Retinal pigment epithelial cell (primary cell): ENCODE measurements at regions not wholly inside any gene's neighbourhood (a gene's known extent, or its start where the extent isn't known, plus 50 kb on each side); places are given as distances from the start of the nearest gene placed in this dataset.
"Not testable (repeated sequence)": the region's sequence is repeated elsewhere in the genome, so short reads cannot be mapped to it uniquely, and the experiment has no call there.

ENCODE experiments used
- DNase-seq: peaks from one replicate; pipeline ENCODE4 v3.0.0-alpha.2; 2010; ENCODE audit warnings: low read depth
- H3K4me3 ChIP-seq: 2 replicates; pipeline ENCODE4 v1.5.1; 2011; ENCODE audit warnings: mild to moderate bottlenecking, low read length, control low read depth, moderate library complexity
- CTCF ChIP-seq: conservative IDR thresholded peaks from 2 replicates; pipeline ENCODE4 v1.5.1; 2011; ENCODE audit warnings: low read depth, low read length, control low read depth, inconsistent platforms

- H3K4me3 ChIP-seq = no peak overlapping the region
- no peak for DNase-seq
- TF ChIP-seq CTCF = peak; percentile 13
Observed at GRCh38 chr3:182139627-182140357, 428.1 kb downstream of the SOX2 start.

GRCh38 chr3:182142928-182143327 lies 431.2 kb downstream of the SOX2 start:
- TF ChIP-seq CTCF = no peak
- no peak overlapping the region for H3K4me3 ChIP-seq
- DNase-seq = no peak

- no peak overlapping the region for H3K4me3 ChIP-seq
- no peak for DNase-seq
- no peak for TF ChIP-seq CTCF
Observed at GRCh38 chr3:182143903-182144302, 432.2 kb downstream of the SOX2 start.

GRCh38 chr3:182148360-182148759 lies 436.6 kb downstream of the SOX2 start:
- H3K4me3 ChIP-seq = no peak overlapping the region
- no peak for TF ChIP-seq CTCF
- no peak for DNase-seq

- no peak for DNase-seq
- TF ChIP-seq CTCF = no peak
Observed at GRCh38 chr3:182149594-182149993, 437.9 kb downstream of the SOX2 start.

GRCh38 chr3:182156326-182156725 lies 444.6 kb downstream of the SOX2 start:
- not testable (repeated sequence) for H3K4me3 ChIP-seq, DNase-seq

More at GRCh38 chr3:182149594-182149993, 437.9 kb downstream of the SOX2 start:
- no peak overlapping the region for H3K4me3 ChIP-seq

GRCh38 chr3:182165234-182165633 lies 453.5 kb downstream of the SOX2 start:
- H3K4me3 ChIP-seq = no peak overlapping the region
- no peak for TF ChIP-seq CTCF
- DNase-seq = peak; percentile 90

GRCh38 chr3:182172534-182172933 lies 460.8 kb downstream of the SOX2 start:
- no peak for DNase-seq
- H3K4me3 ChIP-seq = no peak overlapping the region
- no peak for TF ChIP-seq CTCF
